Superior temporal gyrus (tissue), 1 donor: ENCODE measurements at regions not wholly inside any gene's neighbourhood (a gene's known extent, or its start where the extent isn't known, plus 50 kb on each side); places are given as distances from the start of the nearest gene placed in this dataset.
"Not testable (repeated sequence)": the region's sequence is repeated elsewhere in the genome, so short reads cannot be mapped to it uniquely, and the experiment has no call there.

ENCODE experiments used
- DNase-seq: peaks from one replicate; pipeline ENCODE4 v3.0.0-alpha.2; 2016; ENCODE audit errors: extremely low spot score

- DNase-seq = no peak
These were observed 343.4 kb downstream of the LRRIQ3 start for GRCh38 chr1:73854527-73854926.

- DNase-seq = no peak
These were observed 355.5 kb downstream of the LRRIQ3 start for GRCh38 chr1:73842436-73842835.

GRCh38 chr1:73839922-73840321 lies 358.1 kb downstream of the LRRIQ3 start:
- DNase-seq = no peak

- peak; percentile 73 for DNase-seq
These were observed 365.4 kb downstream of the LRRIQ3 start for GRCh38 chr1:73832276-73833181.

- not testable (repeated sequence) for DNase-seq
These were observed 370.7 kb downstream of the LRRIQ3 start for GRCh38 chr1:73827283-73827682.

GRCh38 chr1:73824065-73824464 lies 373.9 kb downstream of the LRRIQ3 start:
- DNase-seq = no peak

- no peak for DNase-seq
These were observed 376.5 kb downstream of the LRRIQ3 start for GRCh38 chr1:73821520-73821919.

- no peak for DNase-seq
These were observed 377.1 kb downstream of the LRRIQ3 start for GRCh38 chr1:73820843-73821242.

GRCh38 chr1:73813716-73814115 lies 384.3 kb downstream of the LRRIQ3 start:
- no peak for DNase-seq

- no peak for DNase-seq
These were observed 384.7 kb downstream of the LRRIQ3 start for GRCh38 chr1:73813236-73813635.

GRCh38 chr1:73811798-73812197 lies 386.2 kb downstream of the LRRIQ3 start:
- DNase-seq = no peak

- no peak for DNase-seq
These were observed 393.0 kb downstream of the LRRIQ3 start for GRCh38 chr1:73804935-73805334.

- no peak for DNase-seq
These were observed 394.6 kb downstream of the LRRIQ3 start for GRCh38 chr1:73803380-73803779.

GRCh38 chr1:73801912-73802429 lies 396.0 kb downstream of the LRRIQ3 start:
- DNase-seq = no peak

- no peak for DNase-seq
These were observed 397.6 kb downstream of the LRRIQ3 start for GRCh38 chr1:73800376-73800775.

- DNase-seq = no peak
These were observed 408.0 kb downstream of the LRRIQ3 start for GRCh38 chr1:73789965-73790364.

GRCh38 chr1:73784026-73784425 lies 413.9 kb downstream of the LRRIQ3 start:
- no peak for DNase-seq

GRCh38 chr1:73783352-73783751 lies 414.6 kb downstream of the LRRIQ3 start:
- DNase-seq = no peak

- no peak for DNase-seq
These were observed 415.1 kb downstream of the LRRIQ3 start for GRCh38 chr1:73782901-73783300.

- DNase-seq = no peak
These were observed 416.7 kb downstream of the LRRIQ3 start for GRCh38 chr1:73781251-73781650.

- DNase-seq = no peak
These were observed 419.5 kb downstream of the LRRIQ3 start for GRCh38 chr1:73778471-73778870.

GRCh38 chr1:73775896-73776295 lies 422.1 kb downstream of the LRRIQ3 start:
- no peak for DNase-seq

GRCh38 chr1:73772941-73773340 lies 425.0 kb downstream of the LRRIQ3 start:
- DNase-seq = no peak
